Cardiac muscle cell (in vitro differentiated cells and primary cell): ENCODE measurements at regions not wholly inside any gene's neighbourhood (a gene's known extent, or its start where the extent isn't known, plus 50 kb on each side); places are given as distances from the start of the nearest gene placed in this dataset.
"Not testable (repeated sequence)": the region's sequence is repeated elsewhere in the genome, so short reads cannot be mapped to it uniquely, and the experiment has no call there.

Experiments used
- DNase-seq, 2 donors: peaks; one replicate each; pipeline versions ENCODE4 v3.0.0 to v3.0.0-alpha.2; 2010 to 2017; ENCODE audit warnings: low read depth in 1 of 2, low spot score in 1 of 2
- H3K27ac ChIP-seq: fragments of 200-600 bp; sonication (generic); 2 replicates; pipeline ENCODE4 v1.5.1; 2016
- H3K27me3 ChIP-seq: fragments of 200-600 bp; sonication (generic); 2 replicates; pipeline ENCODE4 v1.6.0; 2016; ENCODE audit warnings: control low read depth
- H3K36me3 ChIP-seq: fragments of 200-600 bp; sonication (generic); 2 replicates; pipeline ENCODE4 v1.5.1; 2016; ENCODE audit warnings: control low read depth
- H3K4me1 ChIP-seq: fragments of 200-600 bp; sonication (generic); 2 replicates; pipeline ENCODE4 v1.8.1; 2017; ENCODE audit warnings: low read depth, mild to moderate bottlenecking, mixed run types
- H3K4me3 ChIP-seq: fragments of 200-600 bp; sonication (generic); 2 replicates; pipeline ENCODE4 v1.5.1; 2016; ENCODE audit warnings: mild to moderate bottlenecking
- H3K9me3 ChIP-seq: fragments of 200-600 bp; sonication (generic); 2 replicates; pipeline ENCODE4 v1.5.1; 2017; ENCODE audit warnings: low read depth, mild to moderate bottlenecking, control low read depth
- CTCF ChIP-seq: IDR thresholded peaks from 2 replicates; pipeline ENCODE4 v1.5.1; 2012; ENCODE audit warnings: low read depth, mild to moderate bottlenecking, low read length

GRCh38 chr12:94916663-94917062, 86.8 kb downstream of the NDUFA12 start:
- H3K27me3 ChIP-seq = no peaks in the 10 kb centered on the region
- TF ChIP-seq CTCF = no peak
- DNase-seq = no peak
- no peaks in the 10 kb centered on the region for H3K4me1 ChIP-seq
- no peaks in the 10 kb centered on the region for H3K36me3 ChIP-seq
- no peak overlapping the region for H3K27ac ChIP-seq
- no peak overlapping the region for H3K4me3 ChIP-seq
- H3K9me3 ChIP-seq = no peaks in the 10 kb centered on the region

GRCh38 chr12:94909663-94910062, 93.8 kb downstream of the NDUFA12 start:
- H3K4me3 ChIP-seq = no peak overlapping the region
- no peak for DNase-seq
- no peak overlapping the region for H3K27ac ChIP-seq
- H3K9me3 ChIP-seq = peaks cover 3% of the 10 kb centered on the region
- H3K4me1 ChIP-seq = no peaks in the 10 kb centered on the region
- no peaks in the 10 kb centered on the region for H3K36me3 ChIP-seq
- H3K27me3 ChIP-seq = no peaks in the 10 kb centered on the region
- TF ChIP-seq CTCF = no peak

GRCh38 chr12:94905749-94906148, 97.7 kb downstream of the NDUFA12 start:
- H3K36me3 ChIP-seq, H3K9me3 ChIP-seq, H3K27me3 ChIP-seq, H3K4me1 ChIP-seq, DNase-seq, H3K27ac ChIP-seq, H3K4me3 ChIP-seq: not testable (repeated sequence)

GRCh38 chr12:94900496-94900895, 103.0 kb downstream of the NDUFA12 start:
- H3K4me1 ChIP-seq = no peaks in the 10 kb centered on the region
- TF ChIP-seq CTCF = no peak
- no peak overlapping the region for H3K4me3 ChIP-seq
- H3K36me3 ChIP-seq = no peaks in the 10 kb centered on the region
- no peaks in the 10 kb centered on the region for H3K9me3 ChIP-seq
- H3K27ac ChIP-seq = no peak overlapping the region
- no peak for DNase-seq
- no peaks in the 10 kb centered on the region for H3K27me3 ChIP-seq

GRCh38 chr12:94898388-94898787, 105.1 kb downstream of the NDUFA12 start:
- no peaks in the 10 kb centered on the region for H3K36me3 ChIP-seq
- peak; percentile 44 for TF ChIP-seq CTCF
- DNase-seq = peak in 1 of 2 donors; percentile 35
- no peak overlapping the region for H3K4me3 ChIP-seq
- H3K27ac ChIP-seq = no peak overlapping the region
- no peaks in the 10 kb centered on the region for H3K4me1 ChIP-seq
- no peaks in the 10 kb centered on the region for H3K27me3 ChIP-seq
- no peaks in the 10 kb centered on the region for H3K9me3 ChIP-seq

GRCh38 chr12:94892544-94893267, 110.8 kb downstream of the NDUFA12 start:
- no peak for TF ChIP-seq CTCF
- no peak for DNase-seq
- Histone ChIP-seq H3K4me1 (no peaks in the 10 kb centered on the region), H3K4me3 (no peak overlapping the region), H3K9me3 (no peaks in the 10 kb centered on the region), H3K27ac (no peak overlapping the region), H3K36me3 (no peaks in the 10 kb centered on the region), H3K27me3 (peaks cover 4% of the 10 kb centered on the region)
